Sciatic nerve (tissue), 2 donors: ENCODE measurements at regions not wholly inside any gene's neighbourhood (a gene's known extent, or its start where the extent isn't known, plus 50 kb on each side); places are given as distances from the start of the nearest gene placed in this dataset.
"Not testable (repeated sequence)": the region's sequence is repeated elsewhere in the genome, so short reads cannot be mapped to it uniquely, and the experiment has no call there.

Source experiments
- ATAC-seq: fragments of 200-7000 bp; cut with Tn5 transposase; one replicate; pipeline ENCODE4 v1.9.1; 2020; ENCODE audit warnings: mild to moderate bottlenecking, moderate library complexity
- DNase-seq: peaks from one replicate; pipeline ENCODE4 v3.0.0-alpha.2; 2020; ENCODE audit warnings: low spot score
- intact Hi-C: fragments of 100-400 bp; cut with DNase I; formaldehyde crosslinking; loops from one replicate; pipeline ENCODE4 v1.14.2; 2022
- donor health status: DM: no; HTN: no; CAD: no.
- donor health status: DM: no; HTN: no; CAD: no.

GRCh38 chr17:13908971-13909370 is 160.3 kb upstream of the COX10 start:
- ATAC-seq, intact Hi-C loops, DNase-seq: not testable (repeated sequence)

GRCh38 chr17:13909901-13910519 is 159.3 kb upstream of the COX10 start:
- intact Hi-C loops: no loop called here
- ATAC-seq (no peak), DNase-seq (no peak)

- ATAC-seq (no peak), DNase-seq (no peak)
- intact Hi-C loops: no loop called here
Measured at GRCh38 chr17:13917634-13918033, 151.7 kb upstream of the COX10 start.

- intact Hi-C loops: no loop called here
- ATAC-seq (no peak), DNase-seq (no peak)
Measured at GRCh38 chr17:13918247-13918646, 151.1 kb upstream of the COX10 start.

GRCh38 chr17:13919818-13920217 is 149.5 kb upstream of the COX10 start:
- intact Hi-C loops: no loop called here
- DNase-seq (no peak), ATAC-seq (peak; percentile 41)

GRCh38 chr17:13920413-13920812 is 148.9 kb upstream of the COX10 start:
- DNase-seq (no peak), ATAC-seq (no peak)
- intact Hi-C loops: no loop called here

GRCh38 chr17:13921841-13922776 is 147.2 kb upstream of the COX10 start:
- intact Hi-C loops: no loop called here
- DNase-seq (no peak), ATAC-seq (no peak)

- intact Hi-C loops: no loop called here
- ATAC-seq: no peak
- DNase-seq: no peak
Measured at GRCh38 chr17:13922885-13923284, 146.4 kb upstream of the COX10 start.

GRCh38 chr17:13925579-13925978 is 143.7 kb upstream of the COX10 start:
- no peak for DNase-seq
- intact Hi-C loops: no loop called here
- no peak for ATAC-seq

GRCh38 chr17:13931111-13931526 is 138.2 kb upstream of the COX10 start:
- ATAC-seq (peak; percentile 94), DNase-seq (no peak)
- intact Hi-C loops: no loop called here

- DNase-seq: peak; percentile 81
- intact Hi-C loops: no loop called here
Measured at GRCh38 chr17:13931800-13932460, 137.4 kb upstream of the COX10 start.

GRCh38 chr17:13933441-13934276 is 135.6 kb upstream of the COX10 start:
- DNase-seq (no peak), ATAC-seq (no peak)
- intact Hi-C loops: no loop called here

More at GRCh38 chr17:13931800-13932460, 137.4 kb upstream of the COX10 start:
- peak; percentile 97 for ATAC-seq

GRCh38 chr17:13939222-13939621 is 130.1 kb upstream of the COX10 start:
- intact Hi-C loops: no loop called here
- DNase-seq (no peak), ATAC-seq (no peak)

GRCh38 chr17:13940858-13941665 is 128.2 kb upstream of the COX10 start:
- intact Hi-C loops: no loop called here
- no peak for DNase-seq
- no peak for ATAC-seq

- ATAC-seq (no peak), DNase-seq (no peak)
- intact Hi-C loops: no loop called here
Measured at GRCh38 chr17:13941781-13942180, 127.5 kb upstream of the COX10 start.

- ATAC-seq (no peak), DNase-seq (no peak)
- intact Hi-C loops: no loop called here
Measured at GRCh38 chr17:13943909-13944308, 125.4 kb upstream of the COX10 start.

- peak; percentile 95 for ATAC-seq
- intact Hi-C loops: no loop called here
- no peak for DNase-seq
Measured at GRCh38 chr17:13947499-13947898, 121.8 kb upstream of the COX10 start.

- intact Hi-C loops: no loop called here
- DNase-seq (no peak), ATAC-seq (no peak)
Measured at GRCh38 chr17:13952009-13952750, 117.1 kb upstream of the COX10 start.
